ENCODE measurements at regions not wholly inside any gene's neighbourhood (a gene's known extent, or its start where the extent isn't known, plus 50 kb on each side); places are given as distances from the start of the nearest gene placed in this dataset.

DNA sequence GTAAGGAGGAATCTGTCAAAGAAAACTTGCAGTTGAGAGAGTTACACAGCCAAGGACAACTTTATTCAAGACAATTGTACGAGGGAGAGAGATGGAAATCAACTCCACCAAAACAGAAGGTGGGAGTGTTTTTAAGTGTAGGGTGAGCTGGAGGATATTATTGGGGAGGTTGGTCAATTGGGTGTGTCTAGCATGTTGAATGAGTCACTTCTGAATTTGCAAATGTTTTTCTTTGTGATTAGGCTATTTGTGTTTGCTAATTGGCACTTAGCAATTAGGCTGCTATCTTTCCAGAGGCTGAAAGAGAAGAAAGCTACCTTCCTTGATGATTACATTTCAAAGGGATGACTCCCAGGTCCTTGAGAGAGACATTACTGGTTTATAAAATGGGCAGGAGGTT lies 441.1 kb downstream of the MEI4 start:
- Histone ChIP-seq H3K9me3 (replicated peaks; ENCODE audit: control insufficient read depth, low read depth, low read length) (no peaks in the 10 kb centered on the region), H3K4me1 (ENCODE audit: control insufficient read depth, insufficient read depth, low read length) (no peaks in the 10 kb centered on the region), H3K27me3 (ENCODE audit: control insufficient read depth, insufficient read depth, low read length) (no peaks in the 10 kb centered on the region), H3K27ac (ENCODE audit: low read length) (no peak overlapping the region), H3K4me3 (ENCODE audit: low read length) (no peak overlapping the region), H3K36me3 (ENCODE audit: control insufficient read depth, insufficient read depth, low read length) (no peaks in the 10 kb centered on the region)
- no peak for DNase-seq
- WGBS (ENCODE audit: insufficient coverage): no CpG with 5 or more reads among the region's 1 CpG

DNA sequence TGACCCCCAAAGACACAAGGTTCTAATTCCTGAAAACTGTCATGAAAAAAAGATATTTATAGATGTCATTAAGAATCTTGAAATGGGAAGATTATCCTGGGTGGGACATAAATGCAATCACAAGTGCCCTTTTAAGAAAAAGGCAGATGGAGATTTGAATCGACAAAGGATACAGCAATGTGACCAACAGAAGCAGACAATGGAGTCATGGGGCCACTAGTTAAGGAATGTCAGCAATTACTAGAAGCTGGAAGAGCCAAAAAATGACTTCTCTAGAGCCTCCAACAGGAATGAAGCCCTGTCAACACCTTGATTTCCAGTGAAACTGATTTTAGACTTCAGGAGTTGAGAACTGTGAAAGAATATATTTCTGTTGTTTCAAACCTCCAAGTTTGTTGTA lies 448.5 kb downstream of the MEI4 start:
- DNase-seq: no peak
- Histone ChIP-seq H3K27me3 (ENCODE audit: control insufficient read depth, insufficient read depth, low read length) (no peaks in the 10 kb centered on the region), H3K4me3 (ENCODE audit: low read length) (no peak overlapping the region), H3K9me3 (replicated peaks; ENCODE audit: control insufficient read depth, low read depth, low read length) (no peaks in the 10 kb centered on the region), H3K4me1 (ENCODE audit: control insufficient read depth, insufficient read depth, low read length) (no peaks in the 10 kb centered on the region), H3K27ac (ENCODE audit: low read length) (no peak overlapping the region), H3K36me3 (ENCODE audit: control insufficient read depth, insufficient read depth, low read length) (no peaks in the 10 kb centered on the region)
- WGBS (ENCODE audit: insufficient coverage): 100% methylated on average over 1 of the region's 1 CpG

DNA sequence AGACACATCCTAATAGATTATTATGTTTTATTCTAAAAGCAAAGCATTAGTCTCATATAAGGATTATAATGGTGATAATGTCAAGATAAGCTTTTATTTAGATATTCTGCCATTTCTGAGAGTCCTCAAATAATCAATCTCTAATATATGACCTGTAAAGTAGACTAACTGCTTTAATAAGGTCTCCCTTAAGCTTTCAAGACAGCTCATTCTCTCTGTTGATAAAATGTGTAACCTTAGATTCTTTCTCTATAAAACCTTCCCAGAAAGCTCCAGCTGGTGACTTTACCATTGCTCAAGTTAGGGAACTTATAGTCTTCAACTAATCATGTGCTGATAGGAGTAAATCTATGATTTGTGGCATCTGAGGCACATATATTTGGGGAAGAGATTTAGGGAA lies 457.8 kb downstream of the MEI4 start:
- no peaks in the 10 kb centered on the region for H3K36me3 ChIP-seq (ENCODE audit: control insufficient read depth, insufficient read depth, low read length)
- no peak overlapping the region for H3K27ac ChIP-seq (ENCODE audit: low read length)
- H3K4me1 ChIP-seq (ENCODE audit: control insufficient read depth, insufficient read depth, low read length): no peaks in the 10 kb centered on the region
- no peak overlapping the region for H3K4me3 ChIP-seq (ENCODE audit: low read length)
- H3K9me3 ChIP-seq (replicated peaks; ENCODE audit: control insufficient read depth, low read depth, low read length): peaks cover 2% of the 10 kb centered on the region
- no peak for DNase-seq
- no peaks in the 10 kb centered on the region for H3K27me3 ChIP-seq (ENCODE audit: control insufficient read depth, insufficient read depth, low read length)

DNA sequence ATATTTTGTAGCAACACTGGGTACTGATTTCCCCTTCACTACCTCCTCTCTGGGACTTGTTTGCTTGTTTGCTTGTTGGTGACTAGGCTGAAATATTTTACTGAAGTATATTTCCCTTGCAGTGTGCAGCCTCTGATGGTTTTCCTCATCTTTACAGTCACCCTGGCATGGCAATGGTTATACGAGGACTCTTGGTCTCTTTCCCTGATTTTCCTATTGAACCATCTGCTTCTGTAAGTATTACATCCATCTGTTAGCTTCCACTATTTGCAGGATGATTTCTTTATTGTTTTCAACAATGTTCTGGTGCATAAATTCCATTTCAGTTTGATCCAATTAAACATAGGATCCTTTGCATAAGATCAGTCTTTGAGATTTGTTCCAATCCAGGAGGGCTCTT lies 465.1 kb downstream of the MEI4 start:
- Histone ChIP-seq H3K27ac (ENCODE audit: low read length) (no peak overlapping the region), H3K36me3 (ENCODE audit: control insufficient read depth, insufficient read depth, low read length) (no peaks in the 10 kb centered on the region), H3K9me3 (replicated peaks; ENCODE audit: control insufficient read depth, low read depth, low read length) (peaks cover 9% of the 10 kb centered on the region), H3K27me3 (ENCODE audit: control insufficient read depth, insufficient read depth, low read length) (no peaks in the 10 kb centered on the region), H3K4me1 (ENCODE audit: control insufficient read depth, insufficient read depth, low read length) (no peaks in the 10 kb centered on the region), H3K4me3 (ENCODE audit: low read length) (no peak overlapping the region)
- WGBS (ENCODE audit: insufficient coverage): no CpG with 5 or more reads among the region's 1 CpG
- no peak for DNase-seq

DNA sequence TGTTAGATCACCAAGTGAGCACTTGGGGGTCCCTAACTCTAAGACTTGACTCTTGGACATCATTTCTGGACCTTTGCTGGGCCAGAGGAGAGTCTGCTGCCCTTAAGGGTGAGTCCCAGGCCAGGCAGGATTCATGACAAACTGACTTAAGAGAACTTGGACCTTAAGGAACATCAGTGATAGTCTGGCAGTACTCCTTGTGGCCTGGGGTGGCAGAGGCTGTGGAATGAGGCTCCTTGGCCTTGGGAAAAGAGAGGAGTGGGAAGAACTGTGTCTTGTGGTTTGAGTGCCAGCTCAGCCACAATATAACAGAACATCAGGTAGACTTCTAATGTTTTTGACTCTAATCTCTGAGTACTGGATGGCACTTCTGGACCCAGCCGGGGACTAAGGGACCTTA lies 478.7 kb downstream of the MEI4 start:
- WGBS (ENCODE audit: insufficient coverage): 82% methylated on average over 1 of the region's 1 CpG
- H3K36me3 ChIP-seq (ENCODE audit: control insufficient read depth, insufficient read depth, low read length): no peaks in the 10 kb centered on the region
- DNase-seq: no peak
- peaks cover 18% of the 10 kb centered on the region for H3K9me3 ChIP-seq (replicated peaks; ENCODE audit: control insufficient read depth, low read depth, low read length)
- H3K4me1 ChIP-seq (ENCODE audit: control insufficient read depth, insufficient read depth, low read length): no peaks in the 10 kb centered on the region
- H3K27ac ChIP-seq (ENCODE audit: low read length): no peak overlapping the region
- no peak overlapping the region for H3K4me3 ChIP-seq (ENCODE audit: low read length)
- H3K27me3 ChIP-seq (ENCODE audit: control insufficient read depth, insufficient read depth, low read length): no peaks in the 10 kb centered on the region

DNA sequence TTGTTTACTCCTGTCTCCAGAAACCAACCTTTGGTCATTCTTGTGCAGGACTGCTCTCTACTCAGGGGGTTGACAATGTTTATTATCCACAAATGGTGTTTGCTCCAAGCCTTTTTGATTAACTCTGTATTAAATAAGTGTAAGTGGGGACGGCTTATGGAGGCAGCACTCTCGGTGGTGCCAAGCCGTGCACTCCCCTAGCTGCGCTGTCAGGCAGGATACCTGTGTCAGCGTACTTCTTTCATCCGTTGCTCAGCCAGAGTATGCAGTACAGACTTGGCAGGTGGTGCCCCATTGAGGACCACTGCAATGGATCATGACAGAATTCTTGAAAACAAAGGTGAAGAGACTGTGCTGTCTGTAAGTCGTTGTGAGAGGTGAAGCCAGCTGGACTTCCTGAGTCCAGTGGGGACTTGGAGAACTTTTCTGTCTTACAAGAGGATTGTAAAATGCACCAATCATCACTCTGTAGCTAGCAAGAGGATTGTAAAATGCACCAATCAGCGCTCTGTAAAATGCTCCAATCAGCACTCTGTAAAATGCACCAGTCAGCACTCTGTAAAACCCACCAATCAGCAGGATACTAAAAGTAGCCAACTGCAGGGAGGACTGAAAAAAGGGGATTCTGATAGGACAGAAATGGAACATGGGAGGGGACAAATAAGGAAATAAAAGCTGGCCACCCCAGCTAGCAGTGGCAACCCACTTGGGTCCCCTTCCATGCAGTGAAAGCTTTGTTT lies 480.0 kb downstream of the MEI4 start:
- Histone ChIP-seq H3K27me3 (ENCODE audit: control insufficient read depth, insufficient read depth, low read length) (no peaks in the 10 kb centered on the region), H3K9me3 (replicated peaks; ENCODE audit: control insufficient read depth, low read depth, low read length) (peaks cover 18% of the 10 kb centered on the region), H3K36me3 (ENCODE audit: control insufficient read depth, insufficient read depth, low read length) (no peaks in the 10 kb centered on the region), H3K4me1 (ENCODE audit: control insufficient read depth, insufficient read depth, low read length) (no peaks in the 10 kb centered on the region), H3K27ac (ENCODE audit: low read length) (no peak overlapping the region), H3K4me3 (ENCODE audit: low read length) (no peak overlapping the region)
- no peak for DNase-seq
- WGBS (ENCODE audit: insufficient coverage): 79% methylated on average over 6 of the region's 8 CpGs

DNA sequence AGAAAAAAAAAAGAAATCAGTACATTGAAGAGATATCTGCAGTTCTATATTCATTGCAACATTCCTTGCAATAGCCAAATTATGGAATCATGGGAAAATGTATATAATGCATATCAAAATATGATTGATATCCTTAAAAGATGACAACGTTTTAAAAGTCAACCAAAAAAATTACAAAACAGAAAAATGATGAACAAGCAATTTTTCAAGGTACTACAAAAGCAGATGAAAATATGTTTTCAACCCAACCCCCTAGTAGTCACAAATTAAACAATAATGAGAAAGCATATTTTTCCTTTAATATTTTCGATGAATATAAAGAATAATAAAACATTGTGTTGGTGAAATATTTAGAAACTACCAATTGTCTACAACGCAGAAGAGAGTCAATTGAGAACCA lies 497.6 kb downstream of the MEI4 start:
- no peaks in the 10 kb centered on the region for H3K9me3 ChIP-seq (replicated peaks; ENCODE audit: control insufficient read depth, low read depth, low read length)
- H3K36me3 ChIP-seq (ENCODE audit: control insufficient read depth, insufficient read depth, low read length): no peaks in the 10 kb centered on the region
- no peak overlapping the region for H3K27ac ChIP-seq (ENCODE audit: low read length)
- H3K4me3 ChIP-seq (ENCODE audit: low read length): no peak overlapping the region
- H3K4me1 ChIP-seq (ENCODE audit: control insufficient read depth, insufficient read depth, low read length): no peaks in the 10 kb centered on the region
- DNase-seq: no peak
- H3K27me3 ChIP-seq (ENCODE audit: control insufficient read depth, insufficient read depth, low read length): no peaks in the 10 kb centered on the region
- no CpG with 5 or more reads among the region's 3 CpGs for WGBS (ENCODE audit: insufficient coverage)

DNA sequence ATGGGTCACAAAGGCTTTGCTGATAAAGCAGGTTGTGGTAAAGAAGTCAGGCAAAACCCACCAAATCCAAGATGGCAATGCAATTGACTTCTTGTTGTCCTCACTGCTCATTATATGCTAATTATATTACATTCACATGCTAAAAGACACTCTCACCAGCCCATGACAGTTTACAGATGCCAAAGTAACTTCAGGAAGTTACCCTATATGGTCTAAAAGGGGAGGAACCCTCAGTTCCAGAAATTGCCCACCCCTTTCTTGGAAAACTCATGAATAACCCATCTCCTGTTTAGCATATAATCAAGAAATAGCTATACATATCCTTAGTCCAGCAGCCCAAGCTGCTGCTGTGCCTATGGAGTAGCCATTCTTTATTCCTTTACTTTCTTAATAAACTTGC lies 501.1 kb downstream of the MEI4 start:
- no peaks in the 10 kb centered on the region for H3K36me3 ChIP-seq (ENCODE audit: control insufficient read depth, insufficient read depth, low read length)
- no peak overlapping the region for H3K27ac ChIP-seq (ENCODE audit: low read length)
- no peaks in the 10 kb centered on the region for H3K9me3 ChIP-seq (replicated peaks; ENCODE audit: control insufficient read depth, low read depth, low read length)
- H3K4me3 ChIP-seq (ENCODE audit: low read length): no peak overlapping the region
- H3K27me3 ChIP-seq (ENCODE audit: control insufficient read depth, insufficient read depth, low read length): no peaks in the 10 kb centered on the region
- no peaks in the 10 kb centered on the region for H3K4me1 ChIP-seq (ENCODE audit: control insufficient read depth, insufficient read depth, low read length)
- DNase-seq: no peak

DNA sequence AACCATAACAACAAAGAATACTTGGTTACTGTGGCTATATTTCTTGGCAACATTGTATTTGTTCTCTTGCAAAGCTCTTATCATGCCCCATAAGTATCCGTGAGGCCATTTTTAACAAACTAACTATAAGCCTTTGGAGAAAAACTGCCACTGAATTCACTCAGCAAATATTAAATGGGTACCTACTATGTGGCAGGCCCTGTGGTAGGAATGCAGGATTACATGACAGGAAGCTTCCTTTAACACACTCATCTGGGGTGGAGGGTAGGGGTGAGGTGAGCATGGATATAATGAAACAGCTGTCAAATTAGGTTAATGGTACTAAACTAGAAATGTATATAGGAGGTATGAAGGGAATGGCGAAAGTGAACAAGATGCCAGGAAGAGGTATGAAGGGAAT lies 504.8 kb downstream of the MEI4 start:
- no peaks in the 10 kb centered on the region for H3K9me3 ChIP-seq (replicated peaks; ENCODE audit: control insufficient read depth, low read depth, low read length)
- H3K27me3 ChIP-seq (ENCODE audit: control insufficient read depth, insufficient read depth, low read length): no peaks in the 10 kb centered on the region
- H3K4me1 ChIP-seq (ENCODE audit: control insufficient read depth, insufficient read depth, low read length): no peaks in the 10 kb centered on the region
- no peak for DNase-seq
- H3K27ac ChIP-seq (ENCODE audit: low read length): no peak overlapping the region
- H3K4me3 ChIP-seq (ENCODE audit: low read length): no peak overlapping the region
- no peaks in the 10 kb centered on the region for H3K36me3 ChIP-seq (ENCODE audit: control insufficient read depth, insufficient read depth, low read length)
- 86% methylated on average over 1 of the region's 2 CpGs for WGBS (ENCODE audit: insufficient coverage)

DNA sequence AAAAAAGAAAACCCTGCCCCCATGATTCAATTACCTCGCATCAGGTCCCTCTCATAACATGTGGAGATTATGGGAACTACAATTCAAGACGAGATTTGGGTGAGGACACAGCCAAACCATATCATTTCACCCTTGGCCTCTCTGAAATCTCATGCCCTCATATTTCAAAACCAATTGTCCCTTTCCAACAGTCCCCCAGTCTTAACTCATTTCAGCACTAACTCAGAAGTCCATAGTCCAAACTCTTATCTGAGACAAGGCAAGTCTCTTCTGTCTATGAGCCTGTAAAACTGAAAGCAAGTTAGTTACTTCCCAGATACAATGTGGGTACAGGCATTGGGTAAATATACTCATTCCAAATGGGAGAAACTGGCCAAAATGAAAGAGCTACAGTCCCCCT lies 536.1 kb downstream of the MEI4 start:
- no peak overlapping the region for H3K27ac ChIP-seq (ENCODE audit: low read length)
- peaks cover 8% of the 10 kb centered on the region for H3K9me3 ChIP-seq (replicated peaks; ENCODE audit: control insufficient read depth, low read depth, low read length)
- H3K36me3 ChIP-seq (ENCODE audit: control insufficient read depth, insufficient read depth, low read length): no peaks in the 10 kb centered on the region
- no peak overlapping the region for H3K4me3 ChIP-seq (ENCODE audit: low read length)
- DNase-seq: no peak
- H3K27me3 ChIP-seq (ENCODE audit: control insufficient read depth, insufficient read depth, low read length): no peaks in the 10 kb centered on the region
- WGBS (ENCODE audit: insufficient coverage): 83% methylated on average over 2 of the region's 2 CpGs
- H3K4me1 ChIP-seq (ENCODE audit: control insufficient read depth, insufficient read depth, low read length): no peaks in the 10 kb centered on the region

DNA sequence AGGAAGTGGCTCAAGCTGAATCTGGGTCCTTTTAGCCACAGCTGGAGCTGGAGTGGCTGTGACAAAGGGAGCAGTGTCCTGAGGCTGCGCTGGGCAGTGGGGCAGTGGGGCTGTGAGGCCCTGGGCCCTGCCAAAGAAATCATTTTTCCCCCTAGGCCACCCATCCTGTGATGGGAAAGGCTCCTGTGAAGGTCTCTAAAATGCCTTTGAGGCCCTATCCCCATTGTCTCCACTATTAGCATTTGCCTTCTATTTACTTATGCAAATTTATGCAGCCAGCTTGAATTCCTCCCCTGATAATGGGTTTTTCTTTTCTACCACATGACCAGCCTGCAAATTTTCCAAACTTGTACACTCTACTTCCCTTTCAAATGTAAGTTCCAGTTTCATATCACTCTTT lies 539.2 kb downstream of the MEI4 start:
- Histone ChIP-seq H3K9me3 (replicated peaks; ENCODE audit: control insufficient read depth, low read depth, low read length) (peaks cover 8% of the 10 kb centered on the region), H3K36me3 (ENCODE audit: control insufficient read depth, insufficient read depth, low read length) (no peaks in the 10 kb centered on the region), H3K27ac (ENCODE audit: low read length) (no peak overlapping the region), H3K4me1 (ENCODE audit: control insufficient read depth, insufficient read depth, low read length) (no peaks in the 10 kb centered on the region), H3K27me3 (ENCODE audit: control insufficient read depth, insufficient read depth, low read length) (no peaks in the 10 kb centered on the region), H3K4me3 (ENCODE audit: low read length) (no peak overlapping the region)
- WGBS (ENCODE audit: insufficient coverage): no CpG with 5 or more reads among the region's 1 CpG
- DNase-seq: no peak
